Germinal center (tissue), 1 donor: ENCODE measurements at regions not wholly inside any gene's neighbourhood (a gene's known extent, or its start where the extent isn't known, plus 50 kb on each side); places are given as distances from the start of the nearest gene placed in this dataset.
"Not testable (repeated sequence)": the region's sequence is repeated elsewhere in the genome, so short reads cannot be mapped to it uniquely, and the experiment has no call there.

Experiments
- DNase-seq: peaks from one replicate; pipeline ENCODE4 v3.0.0; 2012; ENCODE audit warnings: mixed read lengths, low spot score

DNA sequence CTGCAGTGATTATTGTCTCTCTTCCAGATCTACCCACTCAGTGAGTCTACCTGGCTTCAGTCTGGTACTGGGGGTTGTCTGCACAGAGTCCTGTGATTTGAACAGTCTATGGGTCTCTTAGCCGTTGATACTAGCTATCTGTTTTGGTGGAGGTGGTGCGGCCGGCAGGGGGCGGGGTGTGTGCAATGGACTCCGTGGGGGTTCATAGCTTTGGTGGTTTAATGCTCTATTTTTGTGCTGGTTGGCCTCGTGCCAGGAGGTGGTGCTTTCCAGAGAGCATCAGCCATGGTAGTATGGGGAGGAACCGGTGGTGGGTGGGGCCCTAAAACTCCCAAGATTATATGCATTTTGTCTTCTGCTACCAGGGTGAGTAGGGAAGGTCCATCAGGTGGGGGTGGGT lies 1120.1 kb upstream of the FAM98A start:
- no peak for DNase-seq

DNA sequence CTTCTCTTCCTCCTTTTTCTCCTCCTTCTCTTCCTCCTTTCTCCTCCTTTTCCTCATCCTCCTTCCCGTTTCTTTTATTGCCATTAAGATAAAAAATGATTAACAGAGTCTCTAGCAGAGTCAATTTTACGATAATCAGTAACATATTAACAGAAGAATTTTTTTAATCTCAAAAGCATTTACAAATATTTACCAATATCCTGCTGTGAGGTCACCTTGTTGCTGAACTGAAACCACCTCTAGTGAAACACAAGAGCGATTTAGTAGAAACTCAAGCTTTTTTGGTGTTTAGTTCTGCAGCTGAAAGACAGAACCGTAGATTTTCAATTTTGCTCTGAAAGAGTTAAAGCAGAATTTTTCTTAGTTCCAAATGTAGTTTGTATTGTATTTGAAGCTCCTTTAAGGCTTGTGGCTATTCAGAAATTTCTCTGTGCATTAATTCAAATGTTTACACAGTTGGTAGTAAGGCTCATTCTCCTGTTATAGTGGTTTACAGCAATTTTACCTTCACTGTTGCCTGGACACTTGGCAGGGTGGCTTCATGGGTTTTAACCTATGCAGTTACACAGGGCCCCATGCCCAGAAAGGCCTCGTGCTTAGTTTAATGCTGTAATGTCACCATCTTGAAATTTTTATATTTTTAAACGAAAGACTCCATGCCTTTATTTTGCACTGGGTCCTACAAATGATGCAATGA lies 1106.6 kb upstream of the FAM98A start:
- DNase-seq, result no peak

DNA sequence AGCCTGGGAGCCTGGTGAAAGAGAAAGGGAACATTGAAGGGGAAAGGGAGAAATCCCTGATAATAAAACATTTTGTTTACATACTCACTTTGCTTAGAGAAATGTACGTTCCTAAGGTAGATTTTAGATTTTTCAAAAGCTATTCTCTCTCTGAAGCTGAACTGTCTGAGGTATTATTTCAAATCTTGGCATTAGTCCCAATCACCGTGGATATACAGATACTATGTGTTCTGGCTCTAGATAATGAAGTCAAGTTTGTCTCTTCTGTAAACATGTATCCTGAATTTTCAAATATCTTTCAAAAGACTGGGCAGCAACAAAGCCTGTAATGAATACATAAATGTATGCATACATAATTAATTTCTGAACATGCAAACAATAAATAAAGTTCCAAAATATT lies 1104.2 kb upstream of the FAM98A start:
- DNase-seq, result no peak

DNA sequence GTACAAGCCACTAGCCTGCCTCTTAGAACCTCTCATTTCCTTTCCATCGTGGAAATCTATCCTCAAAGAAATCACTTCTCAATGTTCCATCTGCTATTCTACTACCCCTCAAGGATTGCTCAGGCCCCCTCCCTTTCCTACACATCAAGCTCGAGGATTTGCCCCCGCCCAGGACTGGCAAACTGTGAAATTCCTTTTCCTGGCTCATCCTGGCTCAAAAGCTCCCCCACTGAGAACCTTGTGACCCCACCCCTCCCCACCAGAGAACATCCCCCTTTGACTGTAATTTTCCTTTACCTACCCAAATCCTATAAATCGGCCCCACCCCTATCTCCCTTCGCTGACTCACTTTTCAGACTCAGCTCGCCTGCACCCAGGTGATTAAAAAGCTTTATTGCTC lies 1103.3 kb upstream of the FAM98A start:
- not testable (repeated sequence) for DNase-seq

DNA sequence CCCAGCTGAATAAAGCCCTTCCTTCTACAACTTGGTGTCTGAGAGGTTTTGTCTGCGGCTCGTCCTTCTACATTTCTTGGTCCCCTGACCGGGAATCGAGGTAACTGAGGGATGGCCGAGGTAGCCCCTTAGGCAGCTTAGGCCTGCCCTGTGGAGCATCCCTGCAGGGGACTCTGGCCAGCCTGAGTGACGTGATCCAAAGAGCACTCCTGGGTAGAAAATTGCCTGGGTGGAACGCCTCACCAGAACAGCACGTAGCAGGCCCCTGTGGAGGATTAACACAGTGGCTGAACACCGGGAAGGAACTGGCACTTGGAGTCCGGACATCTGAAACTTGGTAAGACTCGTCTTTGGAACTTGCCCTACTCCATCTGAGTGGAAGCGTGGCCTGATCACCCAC lies 1078.5 kb upstream of the FAM98A start:
- DNase-seq, result not testable (repeated sequence)

DNA sequence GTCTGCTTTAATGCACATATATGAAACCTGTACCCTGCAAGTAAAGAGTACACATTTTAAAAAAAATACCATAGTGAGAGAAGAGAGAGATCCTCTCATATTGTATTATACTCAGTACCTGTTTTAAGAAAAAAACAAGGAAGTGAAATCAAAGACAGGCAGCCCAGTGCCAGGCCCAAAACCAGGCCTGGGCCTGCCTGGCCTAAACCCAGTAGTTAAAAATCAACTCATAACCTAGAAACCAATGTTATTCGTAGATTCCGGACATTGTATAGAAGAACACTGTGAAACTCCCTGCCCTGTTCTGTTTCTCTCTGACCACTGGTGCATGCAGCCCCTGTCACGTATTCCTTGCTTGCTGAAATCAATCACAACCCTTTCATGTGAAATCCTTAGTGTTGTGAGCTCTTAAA lies 1078.0 kb upstream of the FAM98A start:
- DNase-seq, result not testable (repeated sequence)

DNA sequence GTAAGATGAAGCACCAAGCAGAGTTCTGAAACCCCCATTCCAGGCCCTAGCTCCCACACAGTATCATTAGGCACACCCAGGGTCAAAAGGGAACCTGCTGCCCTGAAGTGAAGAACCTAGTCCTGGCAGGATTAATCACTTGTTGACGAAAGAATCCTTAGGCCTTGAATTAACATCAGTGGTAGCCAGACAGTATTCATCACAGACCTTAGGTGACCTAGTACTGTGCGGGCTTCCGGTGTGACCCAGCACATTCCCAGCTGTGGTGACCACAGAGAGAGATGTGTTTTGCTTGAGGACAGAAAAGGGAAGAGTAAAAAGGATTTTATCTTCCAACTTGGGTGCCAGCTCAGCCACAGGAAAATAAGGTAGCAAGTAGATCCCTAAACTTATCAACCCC lies 1071.4 kb upstream of the FAM98A start:
- no peak for DNase-seq

DNA sequence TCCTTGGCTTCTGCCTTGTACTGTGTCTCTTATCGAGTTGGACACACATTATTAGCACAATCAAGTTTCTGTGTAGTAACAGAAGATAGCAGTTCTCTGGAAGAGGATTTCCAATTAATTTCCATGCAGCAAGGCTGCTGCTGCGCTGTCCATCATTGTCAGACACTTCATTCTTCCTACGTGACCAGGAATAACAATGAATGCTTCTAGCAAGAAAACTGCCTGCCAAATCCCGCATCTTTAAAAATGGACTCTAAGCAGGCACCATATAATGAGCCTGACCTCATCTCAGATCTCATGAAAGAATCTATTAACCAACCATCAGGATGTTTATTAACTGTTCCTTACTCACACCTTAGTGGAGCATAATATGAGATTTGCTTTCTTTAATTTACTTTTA lies 1067.7 kb upstream of the FAM98A start:
- DNase-seq, result no peak

DNA sequence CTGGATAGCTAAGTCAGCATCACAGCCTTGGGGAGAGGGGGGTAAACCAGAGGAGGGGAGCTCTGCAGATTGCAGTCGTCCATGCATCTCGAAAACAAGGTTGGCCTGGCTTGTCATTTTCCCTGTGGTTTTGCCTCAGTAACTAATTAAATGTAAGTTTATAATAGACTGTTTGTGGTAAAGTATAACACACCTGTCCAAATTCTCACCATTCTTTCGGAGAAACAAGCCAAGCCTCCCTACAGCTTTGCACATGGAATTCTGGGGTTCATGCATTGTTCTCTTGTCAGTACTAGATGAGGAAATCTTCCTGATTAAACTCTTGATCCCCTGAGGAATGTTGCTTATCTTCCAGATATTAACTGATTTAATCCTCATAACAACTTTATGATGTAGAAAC lies 1065.2 kb upstream of the FAM98A start:
- no peak for DNase-seq

DNA sequence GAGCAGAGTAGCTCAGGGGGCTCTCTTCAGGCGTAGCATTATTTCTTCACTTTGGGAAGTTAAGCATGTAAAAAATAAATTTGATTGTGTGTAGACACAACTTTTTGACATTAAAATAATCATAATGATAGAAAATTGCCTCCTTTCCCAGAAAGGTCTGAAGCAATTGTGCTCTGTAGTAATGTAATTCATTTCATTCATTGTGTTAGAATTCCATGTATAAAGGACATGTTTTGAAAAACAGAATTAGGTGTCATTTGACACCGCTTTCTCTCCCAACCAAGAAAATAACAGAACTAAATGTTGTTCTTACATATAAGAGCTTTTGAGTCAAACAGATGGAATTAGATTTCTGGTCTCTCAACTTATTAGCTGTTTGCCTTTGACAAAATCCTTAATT lies 1064.2 kb upstream of the FAM98A start:
- no peak for DNase-seq

DNA sequence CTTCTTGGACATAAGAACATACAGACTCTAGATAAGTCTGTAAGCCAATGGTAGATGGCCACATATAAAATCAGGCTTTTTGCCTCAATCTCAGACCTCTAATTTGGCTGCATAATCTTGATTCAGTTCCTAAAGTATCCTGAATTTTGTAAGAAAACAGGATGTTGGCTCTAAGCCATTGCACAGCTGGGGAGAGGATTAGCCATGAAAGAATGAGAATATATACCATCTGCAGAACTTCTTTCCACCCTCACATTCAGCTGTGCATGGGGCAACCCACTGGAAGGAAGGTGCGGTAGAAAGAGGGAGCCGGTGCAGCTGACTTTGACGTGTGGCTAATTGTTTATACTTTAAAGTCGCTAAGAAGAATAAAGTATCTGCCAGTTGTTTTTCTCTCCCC lies 1061.6 kb upstream of the FAM98A start:
- no peak for DNase-seq

DNA sequence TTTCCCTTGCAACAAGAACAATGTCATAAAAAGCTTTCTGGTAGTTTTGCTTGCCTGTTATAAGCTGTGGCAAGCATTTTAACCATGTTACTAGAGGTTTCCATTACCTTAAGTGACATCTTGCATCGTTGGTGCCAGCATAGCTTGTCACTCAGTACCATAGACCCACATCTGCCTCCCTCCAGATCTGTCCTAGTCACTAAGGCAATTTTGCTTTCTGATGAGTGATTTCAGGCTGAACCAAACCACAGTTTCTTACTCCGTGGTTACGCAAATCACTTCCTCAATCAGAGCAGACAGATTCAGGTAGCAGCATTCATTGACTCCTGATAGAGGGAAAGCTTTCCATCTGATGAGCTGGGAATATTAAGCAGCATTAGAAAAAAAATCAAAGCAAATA lies 1057.5 kb upstream of the FAM98A start:
- no peak for DNase-seq

DNA sequence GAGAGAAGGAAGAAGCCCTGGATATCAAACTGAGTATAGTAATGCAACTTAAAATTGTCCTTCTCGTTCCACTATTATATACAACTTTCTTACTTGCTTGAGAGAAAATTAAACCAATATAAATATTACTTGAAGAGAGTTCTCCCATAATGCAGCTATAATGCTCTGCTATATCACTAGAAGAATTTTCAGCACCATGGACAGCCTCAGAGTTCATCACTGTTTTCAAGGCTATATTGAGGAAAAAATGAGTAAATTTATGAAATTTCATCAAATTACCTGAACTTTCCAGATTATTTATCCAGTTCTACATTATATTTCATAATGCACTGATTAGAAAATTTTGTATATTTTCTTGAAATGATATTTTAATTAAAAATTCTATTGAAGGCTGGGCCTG lies 1053.5 kb upstream of the FAM98A start:
- no peak for DNase-seq

DNA sequence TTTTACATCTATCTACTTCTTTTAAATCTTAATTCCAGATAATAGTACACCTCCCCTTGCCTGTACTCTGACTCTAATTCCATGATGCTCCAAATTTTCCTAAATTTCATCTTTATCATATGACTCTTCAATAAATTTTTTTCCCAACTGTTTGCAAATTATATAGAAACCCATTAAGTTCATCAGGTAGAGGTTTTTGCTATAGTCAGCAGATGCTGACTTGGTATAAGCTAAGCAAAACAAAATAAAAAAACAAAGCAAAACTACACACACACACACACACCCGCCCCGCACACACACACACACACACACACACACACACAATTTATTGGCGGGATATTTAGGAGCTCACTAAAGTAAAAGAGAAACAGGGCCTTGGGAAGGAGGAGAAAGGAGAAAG lies 1047.8 kb upstream of the FAM98A start:
- no peak for DNase-seq

DNA sequence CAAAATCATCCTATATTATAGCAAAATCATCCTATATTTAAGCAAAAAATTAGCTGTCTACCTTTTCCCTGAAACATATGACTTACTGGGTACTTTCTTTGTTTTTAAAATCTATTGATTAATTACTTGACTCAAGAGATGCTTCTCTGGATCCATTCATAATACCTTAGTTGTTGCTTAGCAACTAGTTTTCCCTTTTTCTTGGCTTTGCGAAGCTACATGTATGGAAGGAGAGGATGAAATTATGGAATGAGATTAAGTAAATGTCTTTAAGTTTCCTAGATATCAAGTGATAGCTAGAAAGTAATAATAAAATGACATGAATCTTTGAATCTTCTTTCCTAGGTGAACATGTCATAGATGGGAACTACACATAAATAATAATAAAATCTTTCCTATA lies 1033.2 kb upstream of the FAM98A start:
- DNase-seq, result no peak

DNA sequence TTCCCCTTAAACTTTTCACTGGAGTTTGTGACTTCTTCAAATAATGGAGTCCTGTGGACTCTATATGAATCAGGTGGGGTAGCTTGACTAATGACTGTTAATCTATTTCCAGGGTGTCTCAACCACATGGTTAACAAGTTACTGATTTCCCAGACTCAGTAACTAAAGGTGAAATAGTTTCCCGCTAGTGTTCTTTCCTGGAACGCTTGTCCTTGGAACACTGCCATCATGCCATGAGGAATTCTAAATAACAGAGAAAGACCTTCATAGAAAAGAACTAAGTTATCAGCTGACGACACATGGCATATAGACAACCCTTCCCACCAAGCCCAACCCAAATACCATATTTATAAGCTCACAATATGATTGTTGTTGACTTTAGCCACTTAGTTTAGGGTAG lies 1027.9 kb upstream of the FAM98A start:
- no peak for DNase-seq

DNA sequence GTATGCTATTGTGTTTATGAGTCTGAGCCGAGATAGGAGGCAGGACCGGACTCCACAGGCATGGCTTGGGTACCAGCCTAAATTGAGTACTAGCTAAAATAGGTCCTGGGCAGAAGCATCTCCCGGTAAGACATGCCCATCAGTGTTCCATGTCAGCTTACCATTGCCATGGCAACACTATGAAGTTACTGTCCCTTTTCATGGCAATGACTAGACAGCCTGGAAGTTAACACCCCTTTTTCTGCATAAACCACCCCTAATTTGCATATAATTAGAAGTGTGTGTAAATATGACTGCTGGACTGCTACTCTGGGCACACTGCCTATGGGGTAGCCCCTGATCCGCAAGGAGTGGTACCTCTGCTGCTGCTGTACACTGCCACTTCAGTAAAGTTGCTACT lies 1005.1 kb upstream of the FAM98A start:
- DNase-seq, result no peak

DNA sequence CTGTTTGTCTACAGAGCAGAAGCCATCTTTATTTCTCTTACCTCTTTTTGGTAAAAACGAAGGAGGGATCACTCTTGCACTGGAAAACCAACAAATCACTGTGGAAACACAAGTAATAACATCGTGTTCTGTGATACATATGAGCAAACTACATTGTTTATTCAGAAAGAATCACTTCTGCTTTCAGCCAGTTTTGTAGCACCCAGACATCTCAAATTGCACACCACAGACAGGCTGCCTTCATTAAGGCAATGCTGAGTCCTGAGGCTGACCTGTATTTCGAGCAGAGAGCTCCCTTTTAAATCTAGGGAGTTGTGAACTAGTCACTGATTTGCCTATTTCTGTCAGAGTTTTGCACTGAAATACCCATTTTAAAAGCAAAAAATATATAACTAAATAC lies 1003.2 kb upstream of the FAM98A start:
- DNase-seq, result no peak

DNA sequence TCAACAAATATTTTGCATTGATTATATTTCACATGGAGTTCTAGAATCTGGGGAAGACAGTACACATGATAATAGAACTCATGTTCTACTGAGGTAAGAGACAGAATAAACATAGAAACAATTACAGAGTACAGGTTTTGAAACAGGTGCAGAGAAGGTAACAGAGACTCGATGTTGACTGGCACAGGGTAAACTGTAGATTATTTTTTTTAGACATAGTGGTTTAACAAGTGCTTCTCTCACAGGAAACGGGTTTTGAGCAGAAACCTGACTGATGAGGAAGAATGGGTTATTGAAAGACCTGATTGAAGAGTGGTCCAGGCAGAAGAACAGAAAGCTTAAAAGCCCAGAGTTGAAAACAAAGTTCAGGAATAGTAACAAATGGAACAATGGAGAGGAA lies 1002.5 kb upstream of the FAM98A start:
- DNase-seq, result no peak

DNA sequence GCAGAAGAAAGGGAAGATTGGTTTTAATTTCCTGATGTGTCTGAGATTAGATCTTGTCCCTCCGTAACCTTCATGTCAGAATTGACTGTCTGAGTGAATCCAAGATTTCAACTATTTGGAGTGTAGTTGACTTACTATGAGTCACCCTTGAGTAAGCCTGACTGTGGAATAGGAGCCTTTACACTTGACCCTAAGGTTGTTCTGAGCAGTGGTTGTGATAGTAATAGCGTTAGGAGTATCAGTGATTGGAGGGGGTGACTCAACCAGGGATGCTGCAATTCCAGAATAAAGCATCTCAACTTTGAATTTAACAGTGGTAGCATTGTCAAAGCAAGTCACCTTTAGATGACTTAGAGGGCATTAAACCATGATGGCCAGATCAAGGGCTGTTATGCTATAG lies 979.5 kb upstream of the FAM98A start:
- DNase-seq, result no peak

DNA sequence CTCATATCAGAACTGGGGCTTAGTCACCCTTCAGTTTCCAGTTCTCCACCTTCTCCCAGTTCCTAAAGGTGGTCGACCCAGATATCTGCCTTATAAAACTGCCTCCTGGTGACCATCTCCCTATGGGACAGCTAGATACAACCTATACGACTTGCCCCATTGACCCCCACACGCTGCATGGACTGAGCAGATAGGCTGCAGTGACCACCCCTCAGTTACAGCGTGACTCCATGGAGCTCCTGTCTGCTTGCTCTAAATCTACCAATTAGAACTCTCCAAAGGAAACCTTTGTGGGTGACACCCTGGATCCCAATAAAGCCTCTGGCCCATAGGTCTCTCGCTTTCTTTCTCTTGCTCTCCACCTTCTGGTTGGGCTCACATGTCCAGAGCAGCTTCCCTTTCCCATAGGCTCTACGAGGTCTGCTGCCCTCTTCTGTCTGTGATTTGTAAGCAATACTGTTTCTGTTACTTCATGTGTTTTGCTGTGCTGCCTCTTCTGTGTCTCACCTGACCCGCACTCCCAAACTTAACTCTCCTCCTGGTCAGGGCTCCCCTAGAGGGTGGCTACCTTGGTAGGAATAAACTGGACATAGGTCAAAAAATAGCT lies 971.3 kb upstream of the FAM98A start:
- DNase-seq, result no peak

DNA sequence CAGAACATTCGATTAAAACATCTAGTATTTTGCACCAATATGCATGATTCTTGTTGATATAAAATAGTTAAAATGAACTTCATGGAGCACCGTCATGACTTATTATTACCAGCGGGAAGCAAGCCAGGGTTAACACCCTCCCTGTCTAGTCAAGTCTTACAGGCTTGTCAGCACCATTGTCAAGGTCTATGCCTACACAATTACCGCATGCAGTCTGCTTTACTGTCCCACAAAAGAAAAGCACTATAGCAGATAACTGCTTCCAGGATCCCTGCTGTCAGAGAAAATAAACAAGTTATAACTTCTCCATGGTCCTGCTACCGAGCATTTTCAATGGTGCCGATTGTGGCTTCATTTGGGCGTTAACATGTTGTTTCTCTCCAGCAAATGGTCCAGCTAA lies 968.0 kb upstream of the FAM98A start:
- no peak for DNase-seq

DNA sequence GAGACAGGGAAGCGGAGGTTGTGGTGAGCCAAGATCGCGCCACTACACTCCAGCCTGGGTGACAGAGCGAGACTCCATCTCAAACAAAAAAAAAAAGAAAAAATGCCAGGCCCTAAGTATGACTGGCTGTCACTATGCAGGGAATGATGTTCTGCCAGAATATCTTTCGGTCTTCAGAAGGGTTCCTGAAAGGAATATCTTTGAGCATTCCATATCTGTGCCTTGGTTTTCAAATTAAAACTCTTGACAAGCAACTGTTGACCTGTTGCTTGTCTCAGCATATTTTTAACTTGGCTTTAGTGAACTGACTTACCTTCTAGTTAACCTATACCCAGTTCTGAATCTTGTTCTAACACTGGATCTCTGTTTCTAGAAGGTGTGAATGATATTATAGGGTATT lies 953.2 kb upstream of the FAM98A start:
- DNase-seq, result no peak

DNA sequence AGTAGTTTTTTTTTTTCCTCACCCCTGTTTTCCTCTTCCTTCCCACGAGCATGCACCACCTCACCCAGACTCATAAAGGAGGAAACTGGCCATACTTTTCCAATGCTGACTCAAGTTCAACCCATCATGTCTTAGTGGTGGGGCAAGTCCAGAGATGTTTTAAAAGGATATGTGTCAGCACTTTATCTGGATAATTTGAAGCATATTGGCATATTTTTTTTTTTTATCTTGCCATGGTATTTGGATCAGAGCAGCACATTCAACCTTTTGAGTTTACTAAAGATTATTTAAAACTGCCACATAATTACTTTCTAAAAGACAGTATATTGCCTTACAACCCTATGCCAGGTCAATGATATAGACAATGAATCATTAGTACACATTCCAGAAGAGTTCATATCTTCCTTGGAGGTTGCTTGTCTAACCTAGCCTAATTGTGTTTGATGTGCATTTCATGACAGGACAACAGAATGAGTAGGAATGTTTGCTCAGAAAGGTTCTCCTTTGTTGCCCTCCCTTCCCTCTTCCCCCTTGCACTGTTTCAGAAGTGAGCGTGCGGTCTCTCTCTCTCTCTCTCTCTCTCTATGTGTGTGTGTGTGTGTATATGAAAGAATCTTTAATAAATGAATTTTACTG lies 950.7 kb upstream of the FAM98A start:
- no peak for DNase-seq
